GM23338 (cell line): ENCODE measurements at regions not wholly inside any gene's neighbourhood (a gene's known extent, or its start where the extent isn't known, plus 50 kb on each side); places are given as distances from the start of the nearest gene placed in this dataset.

Experiments
- ATAC-seq: fragments of 200-7000 bp; cut with Tn5 transposase; 3 replicates; pipeline ENCODE4 v1.9.1; 2020
- DNase-seq: peaks from one replicate; pipeline ENCODE4 v3.0.0-alpha.2; 2015; ENCODE audit warnings: low spot score
- H2AFZ ChIP-seq: fragments of 200-600 bp; sonication (generic); 2 replicates; pipeline ENCODE4 v1.8.0; 2016; ENCODE audit warnings: antibody characterized with exemption, mild to moderate bottlenecking, moderate library complexity
- H3F3A ChIP-seq: fragments of 200-600 bp; sonication (generic); replicated peaks from 2 replicates; pipeline ENCODE4 v1.8.0; 2017; ENCODE audit warnings: antibody characterized with exemption, mixed run types, low read depth
- H3K27ac ChIP-seq: fragments of 200-600 bp; sonication (generic); 2 replicates; pipeline ENCODE4 v1.6.1; 2016; ENCODE audit warnings: low read depth
- H3K27me3 ChIP-seq: fragments of 200-600 bp; sonication (generic); 2 replicates; pipeline ENCODE4 v1.8.0; 2016; ENCODE audit warnings: mild to moderate bottlenecking, mixed run types, moderate library complexity; ENCODE audit not compliant: insufficient read depth
- H3K36me3 ChIP-seq: fragments of 200-600 bp; sonication (generic); 2 replicates; pipeline ENCODE4 v1.8.0; 2016; ENCODE audit warnings: mild to moderate bottlenecking; ENCODE audit not compliant: insufficient read depth
- H3K4me1 ChIP-seq: fragments of 200-600 bp; sonication (generic); 2 replicates; pipeline ENCODE4 v1.8.0; 2016; ENCODE audit warnings: mild to moderate bottlenecking, moderate library complexity; ENCODE audit not compliant: insufficient read depth
- H3K4me2 ChIP-seq: fragments of 200-600 bp; sonication (generic); 2 replicates; pipeline ENCODE4 v1.7.1; 2017; ENCODE audit warnings: mixed run types
- H3K4me3 ChIP-seq: fragments of 200-600 bp; sonication (generic); 2 replicates; pipeline ENCODE4 v1.6.1; 2016; ENCODE audit warnings: mixed run types
- H3K79me2 ChIP-seq: fragments of 200-600 bp; sonication (generic); replicated peaks from 2 replicates; pipeline ENCODE4 v1.8.0; 2017; ENCODE audit warnings: mild to moderate bottlenecking; ENCODE audit not compliant: insufficient read depth
- H3K9me2 ChIP-seq: fragments of 200-600 bp; sonication (generic); 2 replicates; pipeline ENCODE4 v1.8.0; 2017; ENCODE audit not compliant: insufficient read depth
- H4K20me1 ChIP-seq: fragments of 200-600 bp; sonication (generic); replicated peaks from 2 replicates; pipeline ENCODE4 v1.8.0; 2017; ENCODE audit warnings: mild to moderate bottlenecking; ENCODE audit not compliant: insufficient read depth
- H3K27ac Mint-ChIP-seq: 2 replicates; pipeline ENCODE4 v1.8.0; 2020; ENCODE audit warnings: inconsistent platforms, mild to moderate bottlenecking, moderate library complexity, mixed read lengths
- H3K27me3 Mint-ChIP-seq: 3 replicates; pipeline ENCODE4 v1.8.0; 2022; ENCODE audit warnings: low read depth, mild to moderate bottlenecking, moderate library complexity, mixed read lengths, inconsistent platforms; ENCODE audit not compliant: insufficient read depth, poor library complexity
- H3K36me3 Mint-ChIP-seq: 3 replicates; pipeline ENCODE4 v1.8.0; 2021; ENCODE audit warnings: low read depth, mild to moderate bottlenecking, inconsistent platforms, moderate library complexity, mixed read lengths
- H3K4me1 Mint-ChIP-seq: 3 replicates; pipeline ENCODE4 v1.8.0; 2020; ENCODE audit warnings: mild to moderate bottlenecking, inconsistent platforms, mixed read lengths
- H3K4me3 Mint-ChIP-seq: 3 replicates; pipeline ENCODE4 v1.8.0; 2021; ENCODE audit warnings: moderate library complexity, mild to moderate bottlenecking, inconsistent platforms, mixed read lengths
- H3K9me3 Mint-ChIP-seq: 3 replicates; pipeline ENCODE4 v1.8.0; 2020; ENCODE audit warnings: moderate library complexity, mild to moderate bottlenecking, inconsistent platforms, mixed read lengths
- CREB1 ChIP-seq: fragments of 250-450 bp; sonication (Bioruptor Pico); IDR thresholded peaks from 2 replicates; pipeline ENCODE4 v1.5.0; 2020; ENCODE audit warnings: low read depth, mild to moderate bottlenecking, moderate library complexity
- EZH2 ChIP-seq: fragments of 200-600 bp; sonication (generic); IDR thresholded peaks from one replicate; pipeline ENCODE4 v1.8.0; 2017; ENCODE audit warnings: antibody characterized with exemption, mild to moderate bottlenecking, low read depth; ENCODE audit not compliant: unreplicated experiment
- EZH2phosphoT487 ChIP-seq: fragments of 200-600 bp; sonication (generic); IDR thresholded peaks from one replicate; pipeline ENCODE4 v1.8.1; 2018; ENCODE audit warnings: antibody characterized with exemption; ENCODE audit not compliant: unreplicated experiment
- JUNB ChIP-seq: IDR thresholded peaks from one replicate; pipeline ENCODE4 v1.6.1; 2016; ENCODE audit warnings: antibody characterized with exemption; ENCODE audit not compliant: unreplicated experiment
- NANOG ChIP-seq: IDR thresholded peaks from 2 replicates; pipeline ENCODE4 v1.6.1; 2016; ENCODE audit warnings: antibody characterized with exemption, borderline replicate concordance
- POLR2AphosphoS5 ChIP-seq: IDR thresholded peaks from 2 replicates; pipeline ENCODE4 v1.6.1; 2016; ENCODE audit warnings: antibody characterized with exemption, low read depth
- ZNF331 ChIP-seq: fragments of 250-450 bp; sonication (Bioruptor Pico); IDR thresholded peaks from 2 replicates; pipeline ENCODE4 v1.5.0; 2020; ENCODE audit warnings: low read depth, mild to moderate bottlenecking, moderate library complexity
- TF ChIP-seq, protein P1 (sequence below), 2 experiments: fragments of 200-600 bp in 1 of 2; sonication (generic) in 1 of 2; conservative IDR thresholded peaks; 2 replicates each; pipeline versions ENCODE4 v1.5.1 to v1.6.1; 2016 to 2017; ENCODE audit warnings: antibody characterized with exemption in 2 of 2, low read depth in 2 of 2, mild to moderate bottlenecking in 2 of 2, moderate library complexity in 1 of 2
- TF ChIP-seq, protein P2 (sequence below): fragments of 250-450 bp; sonication (Bioruptor Pico); IDR thresholded peaks from 2 replicates; pipeline ENCODE4 v1.5.0; 2020; ENCODE audit warnings: mild to moderate bottlenecking, moderate library complexity
- TF ChIP-seq, protein P3 (sequence below): IDR thresholded peaks from one replicate; pipeline ENCODE4 v1.6.1; 2018; ENCODE audit warnings: antibody characterized with exemption; ENCODE audit not compliant: unreplicated experiment

DNA sequence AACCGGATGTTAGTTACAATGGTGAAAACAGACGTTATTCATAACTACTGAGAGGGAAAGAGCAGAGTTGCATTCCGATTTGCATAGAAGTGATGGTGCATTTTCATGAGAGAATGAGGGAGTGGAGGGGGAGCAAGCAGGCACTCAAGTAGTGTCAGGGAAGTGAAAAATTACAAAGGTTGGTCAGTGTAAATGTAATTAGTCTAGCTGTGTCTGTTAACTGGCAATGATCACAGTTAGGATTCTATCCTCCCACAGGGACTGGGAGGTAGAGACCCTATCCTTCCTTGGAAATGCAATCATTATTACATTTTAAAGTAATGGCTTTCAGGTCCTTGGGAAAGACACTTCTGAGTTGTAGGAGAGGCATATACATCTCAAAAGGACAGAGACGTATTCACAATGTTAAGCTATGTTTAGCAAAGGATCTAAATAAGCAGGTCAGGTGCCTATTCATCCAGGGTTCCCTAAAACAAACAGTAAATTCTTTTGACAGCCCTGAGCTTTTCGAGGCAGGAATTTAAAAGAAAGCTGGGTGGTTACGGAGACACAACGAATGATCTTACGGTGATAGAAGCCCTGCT is 1671.8 kb upstream of the DDX18 start:
- Mint-ChIP-seq H3K4me3 (no peak overlapping the region), H3K27me3 (peaks cover 93% of the 10 kb centered on the region), H3K36me3 (no peaks in the 10 kb centered on the region), H3K9me3 (no peaks in the 10 kb centered on the region), H3K4me1 (peaks cover 21% of the 10 kb centered on the region), H3K27ac (no peak overlapping the region)
- TF ChIP-seq POLR2AphosphoS5 = peak; percentile 68
- TF ChIP-seq EZH2 = no peak
- TF ChIP-seq NANOG = peak; percentile 63; the same call in 1 of the 2 replicates
- Histone ChIP-seq H3K4me3 (no peak overlapping the region), H3K79me2 (no peaks in the 10 kb centered on the region), H3K4me2 (peak overlapping the region; percentile 30; the same call in 1 of the 2 replicates), H3K27ac (no peak overlapping the region), H4K20me1 (peaks cover 20% of the 10 kb centered on the region), H3K4me1 (peaks cover 10% of the 10 kb centered on the region), H3K9me2 (no peaks in the 10 kb centered on the region), H3K36me3 (no peaks in the 10 kb centered on the region), H3K27me3 (peaks cover 100% of the 10 kb centered on the region), H3F3A (no peaks in the 10 kb centered on the region), H2AFZ (no peak overlapping the region)
- ATAC-seq (peak; percentile 98), DNase-seq (peak; percentile 73)

DNA sequence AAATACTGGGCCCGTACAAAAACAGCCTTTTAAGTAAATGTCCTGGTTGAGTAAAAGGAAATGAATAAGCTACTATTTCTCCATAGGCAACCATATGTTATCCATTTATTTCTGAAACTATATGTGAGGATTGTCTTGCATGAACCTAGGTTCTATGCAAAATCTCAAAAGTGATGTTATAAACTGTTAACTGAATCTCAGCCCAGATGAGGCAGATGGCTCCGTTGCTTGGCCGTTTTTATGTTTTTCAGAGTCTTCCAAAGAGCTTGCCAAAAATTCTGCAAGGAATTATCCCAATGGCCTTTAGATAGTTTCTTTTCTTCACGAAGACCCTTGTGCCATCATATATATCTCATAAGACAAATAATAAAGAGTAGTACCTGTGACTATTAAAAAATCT is 1669.5 kb upstream of the DDX18 start:
- no peak overlapping the region for H3K4me3 Mint-ChIP-seq
- TF ChIP-seq EZH2phosphoT487 (no peak), POLR2AphosphoS5 (no peak), EZH2 (no peak), ZNF331 (CRISPR knock-in tag) (no peak), JUNB (no peak), CREB1 (CRISPR knock-in tag) (no peak)
- TF ChIP-seq, protein P1, sequence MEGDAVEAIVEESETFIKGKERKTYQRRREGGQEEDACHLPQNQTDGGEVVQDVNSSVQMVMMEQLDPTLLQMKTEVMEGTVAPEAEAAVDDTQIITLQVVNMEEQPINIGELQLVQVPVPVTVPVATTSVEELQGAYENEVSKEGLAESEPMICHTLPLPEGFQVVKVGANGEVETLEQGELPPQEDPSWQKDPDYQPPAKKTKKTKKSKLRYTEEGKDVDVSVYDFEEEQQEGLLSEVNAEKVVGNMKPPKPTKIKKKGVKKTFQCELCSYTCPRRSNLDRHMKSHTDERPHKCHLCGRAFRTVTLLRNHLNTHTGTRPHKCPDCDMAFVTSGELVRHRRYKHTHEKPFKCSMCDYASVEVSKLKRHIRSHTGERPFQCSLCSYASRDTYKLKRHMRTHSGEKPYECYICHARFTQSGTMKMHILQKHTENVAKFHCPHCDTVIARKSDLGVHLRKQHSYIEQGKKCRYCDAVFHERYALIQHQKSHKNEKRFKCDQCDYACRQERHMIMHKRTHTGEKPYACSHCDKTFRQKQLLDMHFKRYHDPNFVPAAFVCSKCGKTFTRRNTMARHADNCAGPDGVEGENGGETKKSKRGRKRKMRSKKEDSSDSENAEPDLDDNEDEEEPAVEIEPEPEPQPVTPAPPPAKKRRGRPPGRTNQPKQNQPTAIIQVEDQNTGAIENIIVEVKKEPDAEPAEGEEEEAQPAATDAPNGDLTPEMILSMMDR (conservative IDR thresholded peaks at IDR 0.05; ENCODE audit: low read depth in 2 of 2) = no peak
- TF ChIP-seq, protein P2, sequence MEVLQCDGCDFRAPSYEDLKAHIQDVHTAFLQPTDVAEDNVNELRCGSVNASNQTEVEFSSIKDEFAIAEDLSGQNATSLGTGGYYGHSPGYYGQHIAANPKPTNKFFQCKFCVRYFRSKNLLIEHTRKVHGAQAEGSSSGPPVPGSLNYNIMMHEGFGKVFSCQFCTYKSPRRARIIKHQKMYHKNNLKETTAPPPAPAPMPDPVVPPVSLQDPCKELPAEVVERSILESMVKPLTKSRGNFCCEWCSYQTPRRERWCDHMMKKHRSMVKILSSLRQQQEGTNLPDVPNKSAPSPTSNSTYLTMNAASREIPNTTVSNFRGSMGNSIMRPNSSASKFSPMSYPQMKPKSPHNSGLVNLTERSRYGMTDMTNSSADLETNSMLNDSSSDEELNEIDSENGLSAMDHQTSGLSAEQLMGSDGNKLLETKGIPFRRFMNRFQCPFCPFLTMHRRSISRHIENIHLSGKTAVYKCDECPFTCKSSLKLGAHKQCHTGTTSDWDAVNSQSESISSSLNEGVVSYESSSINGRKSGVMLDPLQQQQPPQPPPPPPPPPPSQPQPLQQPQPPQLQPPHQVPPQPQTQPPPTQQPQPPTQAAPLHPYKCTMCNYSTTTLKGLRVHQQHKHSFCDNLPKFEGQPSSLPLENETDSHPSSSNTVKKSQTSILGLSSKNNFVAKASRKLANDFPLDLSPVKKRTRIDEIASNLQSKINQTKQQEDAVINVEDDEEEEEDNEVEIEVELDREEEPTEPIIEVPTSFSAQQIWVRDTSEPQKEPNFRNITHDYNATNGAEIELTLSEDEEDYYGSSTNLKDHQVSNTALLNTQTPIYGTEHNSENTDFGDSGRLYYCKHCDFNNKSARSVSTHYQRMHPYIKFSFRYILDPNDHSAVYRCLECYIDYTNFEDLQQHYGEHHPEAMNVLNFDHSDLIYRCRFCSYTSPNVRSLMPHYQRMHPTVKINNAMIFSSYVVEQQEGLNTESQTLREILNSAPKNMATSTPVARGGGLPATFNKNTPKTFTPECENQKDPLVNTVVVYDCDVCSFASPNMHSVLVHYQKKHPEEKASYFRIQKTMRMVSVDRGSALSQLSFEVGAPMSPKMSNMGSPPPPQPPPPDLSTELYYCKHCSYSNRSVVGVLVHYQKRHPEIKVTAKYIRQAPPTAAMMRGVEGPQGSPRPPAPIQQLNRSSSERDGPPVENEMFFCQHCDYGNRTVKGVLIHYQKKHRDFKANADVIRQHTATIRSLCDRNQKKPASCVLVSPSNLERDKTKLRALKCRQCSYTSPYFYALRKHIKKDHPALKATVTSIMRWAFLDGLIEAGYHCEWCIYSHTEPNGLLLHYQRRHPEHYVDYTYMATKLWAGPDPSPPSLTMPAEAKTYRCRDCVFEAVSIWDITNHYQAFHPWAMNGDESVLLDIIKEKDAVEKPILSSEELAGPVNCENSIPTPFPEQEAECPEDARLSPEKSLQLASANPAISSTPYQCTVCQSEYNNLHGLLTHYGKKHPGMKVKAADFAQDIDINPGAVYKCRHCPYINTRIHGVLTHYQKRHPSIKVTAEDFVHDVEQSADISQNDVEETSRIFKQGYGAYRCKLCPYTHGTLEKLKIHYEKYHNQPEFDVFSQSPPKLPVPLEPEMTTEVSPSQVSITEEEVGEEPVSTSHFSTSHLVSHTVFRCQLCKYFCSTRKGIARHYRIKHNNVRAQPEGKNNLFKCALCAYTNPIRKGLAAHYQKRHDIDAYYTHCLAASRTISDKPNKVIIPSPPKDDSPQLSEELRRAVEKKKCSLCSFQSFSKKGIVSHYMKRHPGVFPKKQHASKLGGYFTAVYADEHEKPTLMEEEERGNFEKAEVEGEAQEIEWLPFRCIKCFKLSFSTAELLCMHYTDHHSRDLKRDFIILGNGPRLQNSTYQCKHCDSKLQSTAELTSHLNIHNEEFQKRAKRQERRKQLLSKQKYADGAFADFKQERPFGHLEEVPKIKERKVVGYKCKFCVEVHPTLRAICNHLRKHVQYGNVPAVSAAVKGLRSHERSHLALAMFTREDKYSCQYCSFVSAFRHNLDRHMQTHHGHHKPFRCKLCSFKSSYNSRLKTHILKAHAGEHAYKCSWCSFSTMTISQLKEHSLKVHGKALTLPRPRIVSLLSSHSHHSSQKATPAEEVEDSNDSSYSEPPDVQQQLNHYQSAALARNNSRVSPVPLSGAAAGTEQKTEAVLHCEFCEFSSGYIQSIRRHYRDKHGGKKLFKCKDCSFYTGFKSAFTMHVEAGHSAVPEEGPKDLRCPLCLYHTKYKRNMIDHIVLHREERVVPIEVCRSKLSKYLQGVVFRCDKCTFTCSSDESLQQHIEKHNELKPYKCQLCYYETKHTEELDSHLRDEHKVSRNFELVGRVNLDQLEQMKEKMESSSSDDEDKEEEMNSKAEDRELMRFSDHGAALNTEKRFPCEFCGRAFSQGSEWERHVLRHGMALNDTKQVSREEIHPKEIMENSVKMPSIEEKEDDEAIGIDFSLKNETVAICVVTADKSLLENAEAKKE (CRISPR knock-in tag) = no peak
- TF ChIP-seq, protein P3, sequence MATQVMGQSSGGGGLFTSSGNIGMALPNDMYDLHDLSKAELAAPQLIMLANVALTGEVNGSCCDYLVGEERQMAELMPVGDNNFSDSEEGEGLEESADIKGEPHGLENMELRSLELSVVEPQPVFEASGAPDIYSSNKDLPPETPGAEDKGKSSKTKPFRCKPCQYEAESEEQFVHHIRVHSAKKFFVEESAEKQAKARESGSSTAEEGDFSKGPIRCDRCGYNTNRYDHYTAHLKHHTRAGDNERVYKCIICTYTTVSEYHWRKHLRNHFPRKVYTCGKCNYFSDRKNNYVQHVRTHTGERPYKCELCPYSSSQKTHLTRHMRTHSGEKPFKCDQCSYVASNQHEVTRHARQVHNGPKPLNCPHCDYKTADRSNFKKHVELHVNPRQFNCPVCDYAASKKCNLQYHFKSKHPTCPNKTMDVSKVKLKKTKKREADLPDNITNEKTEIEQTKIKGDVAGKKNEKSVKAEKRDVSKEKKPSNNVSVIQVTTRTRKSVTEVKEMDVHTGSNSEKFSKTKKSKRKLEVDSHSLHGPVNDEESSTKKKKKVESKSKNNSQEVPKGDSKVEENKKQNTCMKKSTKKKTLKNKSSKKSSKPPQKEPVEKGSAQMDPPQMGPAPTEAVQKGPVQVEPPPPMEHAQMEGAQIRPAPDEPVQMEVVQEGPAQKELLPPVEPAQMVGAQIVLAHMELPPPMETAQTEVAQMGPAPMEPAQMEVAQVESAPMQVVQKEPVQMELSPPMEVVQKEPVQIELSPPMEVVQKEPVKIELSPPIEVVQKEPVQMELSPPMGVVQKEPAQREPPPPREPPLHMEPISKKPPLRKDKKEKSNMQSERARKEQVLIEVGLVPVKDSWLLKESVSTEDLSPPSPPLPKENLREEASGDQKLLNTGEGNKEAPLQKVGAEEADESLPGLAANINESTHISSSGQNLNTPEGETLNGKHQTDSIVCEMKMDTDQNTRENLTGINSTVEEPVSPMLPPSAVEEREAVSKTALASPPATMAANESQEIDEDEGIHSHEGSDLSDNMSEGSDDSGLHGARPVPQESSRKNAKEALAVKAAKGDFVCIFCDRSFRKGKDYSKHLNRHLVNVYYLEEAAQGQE = no peak

More for the DNA sequence above, 1669.5 kb upstream of the DDX18 start:
- Histone ChIP-seq H3F3A (no peaks in the 10 kb centered on the region), H3K79me2 (no peaks in the 10 kb centered on the region), H4K20me1 (peaks cover 25% of the 10 kb centered on the region), H3K4me3 (no peak overlapping the region), H3K36me3 (no peaks in the 10 kb centered on the region), H3K4me2 (no peak overlapping the region), H3K27ac (no peak overlapping the region), H3K4me1 (peaks cover 10% of the 10 kb centered on the region), H3K9me2 (no peaks in the 10 kb centered on the region), H3K27me3 (peaks cover 100% of the 10 kb centered on the region), H2AFZ (no peak overlapping the region)
- H3K36me3 Mint-ChIP-seq = no peaks in the 10 kb centered on the region
- H3K4me1 Mint-ChIP-seq = peaks cover 21% of the 10 kb centered on the region
- DNase-seq (no peak), ATAC-seq (no peak)
- H3K27ac Mint-ChIP-seq = no peak overlapping the region
- peaks cover 96% of the 10 kb centered on the region for H3K27me3 Mint-ChIP-seq
- H3K9me3 Mint-ChIP-seq = no peaks in the 10 kb centered on the region
